Lower leg skin (tissue), 3 donors: ENCODE measurements at regions not wholly inside any gene's neighbourhood (a gene's known extent, or its start where the extent isn't known, plus 50 kb on each side); places are given as distances from the start of the nearest gene placed in this dataset.

Experiments
- POLR2A ChIP-seq, 2 donors: fragments of 450-650 bp; IDR thresholded peaks; one replicate each; pipeline ENCODE4 v1.6.1; 2016 to 2017; ENCODE audit warnings: antibody characterized with exemption in 2 of 2, mild to moderate bottlenecking in 1 of 2, moderate library complexity in 1 of 2
- TF ChIP-seq, protein P1 (sequence below), 3 donors: fragments of 450-650 bp; IDR thresholded peaks; one replicate each; pipeline ENCODE4 v1.5.1; 2016; ENCODE audit warnings: antibody characterized with exemption in 3 of 3, mild to moderate bottlenecking in 3 of 3, moderate library complexity in 2 of 3

DNA sequence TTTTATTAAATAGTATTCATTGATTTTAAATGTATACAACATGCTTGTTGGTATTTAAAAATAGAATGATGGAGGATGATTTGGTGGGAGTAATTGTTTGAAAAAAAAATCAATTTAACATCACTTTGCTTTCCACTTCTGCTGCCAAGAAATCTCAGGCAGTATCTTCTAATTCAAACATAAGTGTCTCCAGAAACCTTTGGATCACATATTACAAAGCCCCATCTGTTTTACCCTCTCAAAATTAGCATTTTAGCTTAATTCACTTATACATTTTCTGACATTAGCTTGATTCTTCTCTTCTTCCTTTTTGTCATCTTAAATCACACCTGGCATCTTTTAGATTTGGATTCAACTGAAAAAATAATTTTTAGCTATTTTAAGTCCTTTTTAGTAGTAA is 72.9 kb upstream of the KMT2C start:
- TF ChIP-seq, protein P1, sequence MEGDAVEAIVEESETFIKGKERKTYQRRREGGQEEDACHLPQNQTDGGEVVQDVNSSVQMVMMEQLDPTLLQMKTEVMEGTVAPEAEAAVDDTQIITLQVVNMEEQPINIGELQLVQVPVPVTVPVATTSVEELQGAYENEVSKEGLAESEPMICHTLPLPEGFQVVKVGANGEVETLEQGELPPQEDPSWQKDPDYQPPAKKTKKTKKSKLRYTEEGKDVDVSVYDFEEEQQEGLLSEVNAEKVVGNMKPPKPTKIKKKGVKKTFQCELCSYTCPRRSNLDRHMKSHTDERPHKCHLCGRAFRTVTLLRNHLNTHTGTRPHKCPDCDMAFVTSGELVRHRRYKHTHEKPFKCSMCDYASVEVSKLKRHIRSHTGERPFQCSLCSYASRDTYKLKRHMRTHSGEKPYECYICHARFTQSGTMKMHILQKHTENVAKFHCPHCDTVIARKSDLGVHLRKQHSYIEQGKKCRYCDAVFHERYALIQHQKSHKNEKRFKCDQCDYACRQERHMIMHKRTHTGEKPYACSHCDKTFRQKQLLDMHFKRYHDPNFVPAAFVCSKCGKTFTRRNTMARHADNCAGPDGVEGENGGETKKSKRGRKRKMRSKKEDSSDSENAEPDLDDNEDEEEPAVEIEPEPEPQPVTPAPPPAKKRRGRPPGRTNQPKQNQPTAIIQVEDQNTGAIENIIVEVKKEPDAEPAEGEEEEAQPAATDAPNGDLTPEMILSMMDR (IDR thresholded peaks at IDR 0.05), result no peak
- no peak for TF ChIP-seq POLR2A (IDR thresholded peaks at IDR 0.05)
